GF-D8 (cell line): ENCODE measurements at regions not wholly inside any gene's neighbourhood (a gene's known extent, or its start where the extent isn't known, plus 50 kb on each side); places are given as distances from the start of the nearest gene placed in this dataset.
"Not testable (repeated sequence)": the region's sequence is repeated elsewhere in the genome, so short reads cannot be mapped to it uniquely, and the experiment has no call there.

Experiments used
- DNase-seq: peaks from one replicate; lab custom pipeline; 2025; lab: John Stamatoyannopoulos, UW

GRCh38 chr11:15300341-15300740 is 185.6 kb downstream of the INSC start:
- DNase-seq: no peak

- no peak for DNase-seq
These were observed 192.9 kb downstream of the INSC start for GRCh38 chr11:15307619-15308024.

- DNase-seq: no peak
These were observed 194.1 kb downstream of the INSC start for GRCh38 chr11:15308840-15309239.

- DNase-seq: no peak
These were observed 194.6 kb downstream of the INSC start for GRCh38 chr11:15309296-15309695.

GRCh38 chr11:15313862-15314261 is 199.1 kb downstream of the INSC start:
- DNase-seq: no peak

GRCh38 chr11:15318814-15319213 is 204.1 kb downstream of the INSC start:
- no peak for DNase-seq

- no peak for DNase-seq
These were observed 211.8 kb downstream of the INSC start for GRCh38 chr11:15326520-15326919.

GRCh38 chr11:15327786-15328231 is 213.1 kb downstream of the INSC start:
- DNase-seq: no peak

GRCh38 chr11:15333407-15333806 is 218.7 kb downstream of the INSC start:
- DNase-seq: no peak

- DNase-seq: no peak
These were observed 220.0 kb downstream of the INSC start for GRCh38 chr11:15334766-15335165.

- DNase-seq: no peak
These were observed 221.3 kb downstream of the INSC start for GRCh38 chr11:15336021-15336420.

- DNase-seq: no peak
These were observed 224.6 kb downstream of the INSC start for GRCh38 chr11:15339302-15339701.

- no peak for DNase-seq
These were observed 226.9 kb downstream of the INSC start for GRCh38 chr11:15341587-15341986.

- DNase-seq: no peak
These were observed 227.4 kb downstream of the INSC start for GRCh38 chr11:15342163-15342562.

- DNase-seq: no peak
These were observed 232.2 kb downstream of the INSC start for GRCh38 chr11:15346907-15347306.

- no peak for DNase-seq
These were observed 233.4 kb downstream of the INSC start for GRCh38 chr11:15347969-15348734.

GRCh38 chr11:15349413-15349812 is 234.7 kb downstream of the INSC start:
- no peak for DNase-seq

- DNase-seq: no peak
These were observed 246.6 kb downstream of the INSC start for GRCh38 chr11:15361316-15361715.

GRCh38 chr11:15365286-15365685 is 250.6 kb downstream of the INSC start:
- DNase-seq: not testable (repeated sequence)

- DNase-seq: no peak
These were observed 253.0 kb downstream of the INSC start for GRCh38 chr11:15367695-15368094.

- no peak for DNase-seq
These were observed 255.9 kb downstream of the INSC start for GRCh38 chr11:15370495-15371147.

- DNase-seq: no peak
These were observed 256.8 kb downstream of the INSC start for GRCh38 chr11:15371533-15371932.

- DNase-seq: no peak
These were observed 259.7 kb downstream of the INSC start for GRCh38 chr11:15374418-15374817.

GRCh38 chr11:15378941-15379340 is 264.2 kb downstream of the INSC start:
- no peak for DNase-seq
